HG02759 (cell line): ENCODE measurements at regions not wholly inside any gene's neighbourhood (a gene's known extent, or its start where the extent isn't known, plus 50 kb on each side); places are given as distances from the start of the nearest gene placed in this dataset.
"Not testable (repeated sequence)": the region's sequence is repeated elsewhere in the genome, so short reads cannot be mapped to it uniquely, and the experiment has no call there.

Source experiments
- ATAC-seq: cut with Tn5 transposase; IDR thresholded peaks from one replicate; pipeline ENCODE4 v1.9.1; 2021; ENCODE audit warnings: mild to moderate bottlenecking, moderate library complexity; ENCODE audit not compliant: unreplicated experiment

DNA sequence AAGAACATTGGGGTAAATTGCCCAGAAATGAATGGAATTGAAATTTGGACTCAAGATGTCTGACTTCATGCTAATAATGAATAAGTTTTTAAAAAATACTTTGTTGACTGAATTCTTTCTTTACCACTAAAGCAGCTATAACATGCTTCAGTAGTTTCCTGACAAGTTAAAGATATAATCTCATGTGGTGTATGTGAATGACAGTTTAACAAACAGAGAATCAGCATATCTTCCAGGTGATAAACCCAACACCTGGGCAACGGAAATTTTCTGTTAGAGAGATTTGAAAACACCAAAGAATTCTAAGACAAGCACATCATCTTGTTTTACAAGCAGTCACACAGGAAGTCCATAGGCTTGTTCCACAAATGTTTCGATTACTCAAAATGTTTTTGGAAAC lies 372.6 kb upstream of the VRK2 start:
- no peak for ATAC-seq

DNA sequence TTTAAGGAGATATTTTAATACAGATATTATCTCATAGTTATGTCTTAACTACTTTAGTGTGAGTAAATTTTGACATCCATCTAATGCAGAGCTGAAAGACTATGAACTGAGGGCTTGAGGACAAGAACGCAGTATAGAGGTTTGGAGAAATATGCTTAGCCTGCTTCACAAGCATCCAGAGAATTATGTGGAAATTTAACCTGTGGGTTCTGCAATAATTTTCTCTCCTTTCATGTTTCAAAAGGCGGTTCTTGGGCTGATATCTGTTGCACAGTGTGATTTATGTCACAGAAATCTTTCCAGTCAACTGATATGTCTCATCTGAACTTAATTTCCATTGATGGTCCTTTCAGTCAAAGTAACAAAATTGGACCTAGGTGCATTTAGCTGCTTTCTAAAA lies 371.9 kb upstream of the VRK2 start:
- no peak for ATAC-seq

DNA sequence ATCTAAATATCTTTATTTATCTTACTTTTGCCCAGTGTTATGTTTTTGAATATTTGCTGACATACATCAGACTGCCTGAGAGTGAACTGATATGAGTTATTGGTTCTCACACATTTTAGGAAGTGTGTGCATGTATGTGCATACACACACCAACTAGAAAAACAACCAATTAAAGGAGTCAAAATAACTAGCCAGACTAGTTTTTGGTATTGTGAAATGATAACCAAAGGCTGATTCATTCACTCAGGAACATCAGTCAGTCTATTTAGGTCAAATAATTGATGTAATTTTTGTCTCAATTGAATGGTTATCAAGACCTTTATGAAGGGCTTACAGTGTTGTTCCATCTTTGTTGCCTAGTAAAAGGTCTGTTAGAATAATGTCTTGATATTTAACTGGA lies 369.3 kb upstream of the VRK2 start:
- ATAC-seq = no peak

DNA sequence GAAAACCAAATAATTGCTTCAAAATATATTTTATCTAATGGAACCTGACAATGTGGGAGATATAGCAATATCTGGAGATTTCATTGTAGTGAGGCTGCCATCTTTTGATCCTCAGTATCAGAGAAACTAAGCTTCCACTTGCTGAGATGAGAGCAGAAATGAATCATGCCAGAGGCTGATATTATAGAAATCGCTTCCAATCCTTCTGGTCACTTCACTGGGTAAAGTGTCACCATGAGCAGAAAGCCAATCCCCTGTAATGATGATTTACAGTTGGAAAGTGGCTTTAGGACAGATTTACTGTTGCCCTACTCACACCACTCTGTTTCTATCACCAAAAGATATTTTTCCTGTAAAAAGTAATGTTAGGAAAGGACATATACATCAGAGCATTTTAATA lies 365.0 kb upstream of the VRK2 start:
- no peak for ATAC-seq

DNA sequence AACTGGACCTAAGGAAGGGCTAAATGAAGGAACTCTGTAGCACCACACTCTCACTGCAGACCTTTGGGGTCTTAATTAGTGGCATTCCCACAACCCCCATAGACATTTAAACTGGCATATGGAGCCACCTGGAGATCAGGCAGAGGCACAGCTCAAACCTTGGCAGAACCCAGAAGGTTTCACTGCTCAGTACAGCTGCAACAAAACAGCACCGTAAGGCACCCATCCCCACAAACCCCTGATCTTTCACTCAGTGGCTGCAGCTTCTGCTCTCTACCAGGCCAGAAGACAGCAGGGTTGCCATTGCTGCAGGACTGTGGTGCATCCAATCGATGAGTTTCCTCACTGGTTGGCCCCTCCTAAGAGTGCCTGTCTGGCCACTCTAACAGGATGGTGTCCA lies 361.6 kb upstream of the VRK2 start:
- ATAC-seq = no peak

DNA sequence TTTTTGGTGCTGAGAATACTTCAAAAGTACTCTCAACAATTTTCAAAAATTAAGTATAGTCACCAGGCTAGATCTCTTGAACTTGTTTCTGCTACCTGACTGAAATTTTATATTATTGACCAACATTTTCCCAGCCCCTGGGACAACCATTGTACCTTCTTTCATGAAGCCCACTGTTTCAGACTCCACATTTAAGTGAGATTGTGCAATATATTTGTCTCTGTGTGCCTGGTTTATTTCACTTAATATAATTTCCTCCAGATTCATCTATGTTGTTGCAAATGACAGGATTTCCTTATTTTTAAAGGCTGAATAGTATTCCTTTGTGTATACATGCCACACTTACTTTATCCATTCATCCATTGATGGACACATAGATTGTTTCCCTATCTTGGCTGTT lies 354.2 kb upstream of the VRK2 start:
- ATAC-seq = no peak

DNA sequence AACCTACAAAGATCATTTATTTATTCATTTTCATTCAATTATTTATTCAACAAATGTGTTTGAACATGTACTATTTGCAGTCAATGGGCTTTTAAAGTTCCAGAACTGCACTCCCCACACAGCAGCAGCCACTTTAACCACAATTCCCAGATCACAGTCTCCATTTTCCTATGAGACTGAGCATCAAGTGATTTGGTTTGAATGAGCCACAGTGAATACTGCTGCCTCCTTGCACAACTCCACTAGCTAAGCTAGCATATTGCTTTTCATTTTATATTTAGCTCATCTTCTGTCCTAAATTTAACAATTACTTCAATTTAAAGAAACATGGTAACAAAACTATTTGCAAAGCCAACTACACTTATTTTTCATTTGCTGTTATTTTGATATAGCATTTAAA lies 353.4 kb upstream of the VRK2 start:
- no peak for ATAC-seq

DNA sequence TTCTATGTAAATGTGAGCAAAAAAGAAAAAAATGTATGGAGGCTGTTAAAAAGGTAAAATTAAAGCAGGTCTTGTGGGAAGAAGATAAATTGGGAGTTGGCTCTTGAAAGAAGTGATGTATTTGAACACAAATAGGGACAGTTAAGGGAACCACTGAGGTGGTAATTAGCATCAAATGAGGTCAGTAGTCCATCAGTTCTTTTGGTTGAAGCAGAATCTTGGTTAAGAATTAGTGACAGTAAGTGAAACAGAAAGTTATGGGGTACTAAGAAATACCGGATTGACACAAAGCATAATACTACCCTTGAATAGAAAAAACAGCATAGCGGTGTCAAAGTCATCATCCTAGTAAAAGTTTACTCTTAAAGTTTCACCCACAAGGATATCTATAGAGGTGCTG lies 352.6 kb upstream of the VRK2 start:
- no peak for ATAC-seq

DNA sequence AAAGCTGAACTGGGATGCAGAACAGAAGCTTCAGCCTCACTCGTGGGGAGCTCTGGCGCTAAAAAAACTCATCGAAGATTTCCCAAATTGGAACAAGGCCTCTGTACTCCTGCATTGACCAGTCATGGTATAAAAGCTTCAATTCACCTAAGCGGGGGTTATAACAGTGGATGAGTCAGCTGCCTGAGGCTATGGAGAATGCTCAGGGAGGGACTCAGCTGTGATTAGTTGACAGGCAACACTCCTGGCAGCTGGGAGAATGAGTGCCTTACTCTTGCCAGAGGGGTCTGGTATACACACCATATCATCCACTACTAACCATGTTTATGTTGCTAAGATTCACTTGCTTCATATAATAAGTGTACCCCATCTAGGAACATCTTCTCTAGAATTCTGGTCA lies 350.6 kb upstream of the VRK2 start:
- no peak for ATAC-seq

DNA sequence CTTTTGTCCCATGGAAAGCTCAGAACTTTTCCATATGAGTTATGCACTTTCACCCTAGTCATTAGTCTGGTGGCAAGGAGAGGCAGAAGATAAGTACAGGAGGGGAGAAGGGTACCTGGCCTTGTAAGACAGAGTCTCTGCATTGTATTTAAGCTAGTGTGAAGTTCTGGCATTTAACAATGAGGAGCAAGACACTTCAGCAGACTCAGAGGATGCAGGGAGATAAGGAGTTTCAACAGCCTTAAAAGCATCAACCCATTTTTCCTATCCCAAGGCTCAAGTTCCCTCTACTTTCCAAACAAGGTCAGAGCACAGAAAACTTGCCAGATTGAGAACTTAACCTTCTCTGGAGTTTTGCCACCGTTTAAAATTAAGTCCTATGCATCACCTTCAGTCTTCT lies 348.2 kb upstream of the VRK2 start:
- no peak for ATAC-seq

DNA sequence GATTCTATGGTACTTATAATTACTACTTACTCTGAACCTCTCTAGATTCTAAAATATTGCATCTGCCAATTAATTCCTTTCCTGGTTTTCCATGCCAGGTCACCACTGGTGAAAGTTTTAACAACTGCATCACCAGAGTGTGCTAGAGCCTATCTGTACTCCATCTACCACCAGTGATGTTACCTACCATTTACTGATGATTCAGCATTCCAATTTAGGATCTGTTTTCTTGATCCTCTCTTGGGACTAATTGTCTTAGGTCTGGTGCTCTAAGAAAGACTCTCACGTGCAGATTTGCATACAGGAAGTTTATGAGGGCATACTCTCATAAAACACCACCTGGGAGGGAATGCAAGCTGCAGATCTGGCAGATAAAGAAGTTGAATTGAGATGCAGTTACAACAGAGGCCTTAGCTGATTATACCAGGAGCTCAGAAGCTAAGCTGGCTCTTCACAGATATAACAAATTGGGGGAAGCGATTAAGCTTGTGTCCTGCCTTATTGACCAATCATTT lies 347.6 kb upstream of the VRK2 start:
- no peak for ATAC-seq

DNA sequence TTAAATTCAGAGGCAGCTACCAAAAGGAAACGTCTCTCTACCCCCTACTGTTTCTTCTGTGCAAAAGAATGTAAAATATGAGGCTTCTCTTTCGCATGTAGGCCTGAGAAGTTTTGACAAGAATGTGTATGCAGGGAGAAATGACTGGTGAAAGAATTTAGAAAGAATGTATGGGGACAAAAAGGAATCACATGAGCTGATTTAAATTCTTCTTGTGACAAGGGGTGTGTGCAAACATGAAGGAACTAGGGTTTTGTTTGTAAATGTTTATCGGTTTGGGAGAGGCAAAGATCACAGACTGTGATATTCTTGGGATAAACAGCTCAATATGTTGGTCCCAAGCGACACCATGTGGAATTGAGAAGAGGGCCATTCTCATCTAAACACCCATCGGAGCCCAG lies 345.2 kb upstream of the VRK2 start:
- no peak for ATAC-seq

DNA sequence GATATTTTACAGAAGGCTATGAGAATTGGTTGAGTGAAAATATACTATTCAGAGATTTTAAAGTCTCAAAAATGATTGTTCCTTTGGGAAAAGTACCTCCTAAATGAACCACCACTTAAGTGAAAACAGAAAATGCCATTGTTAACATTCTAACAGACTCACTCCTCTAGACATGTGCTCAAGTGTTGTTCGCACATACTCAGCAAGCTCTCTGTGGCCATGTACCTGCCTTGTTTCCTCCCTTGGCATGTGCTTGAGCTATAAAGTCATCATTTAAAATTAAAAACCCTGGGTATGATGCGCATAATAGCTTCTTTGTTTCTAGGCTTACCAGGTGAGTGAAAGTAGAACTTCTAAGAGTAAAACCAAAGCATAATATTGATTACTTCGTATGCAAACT lies 343.2 kb upstream of the VRK2 start:
- ATAC-seq = no peak

DNA sequence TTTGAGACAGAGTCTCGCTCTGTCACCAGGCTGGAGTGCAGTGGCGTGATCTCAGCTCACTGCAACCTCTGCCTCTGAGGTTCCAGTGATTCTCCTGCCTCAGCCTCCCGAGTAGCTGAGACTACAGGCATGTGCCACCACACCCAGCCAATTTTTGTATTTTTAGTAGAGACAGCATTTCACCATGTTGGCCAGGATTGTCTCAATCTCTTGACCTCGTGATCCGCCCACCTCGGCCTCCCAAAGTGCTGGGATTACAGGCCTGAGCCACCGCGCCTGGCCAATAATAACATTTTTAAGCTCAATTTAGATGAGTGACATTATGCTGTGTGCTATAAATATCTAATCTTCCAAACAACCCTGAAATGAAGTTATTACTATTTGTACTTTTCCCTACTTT lies 338.8 kb upstream of the VRK2 start:
- ATAC-seq = not testable (repeated sequence)

DNA sequence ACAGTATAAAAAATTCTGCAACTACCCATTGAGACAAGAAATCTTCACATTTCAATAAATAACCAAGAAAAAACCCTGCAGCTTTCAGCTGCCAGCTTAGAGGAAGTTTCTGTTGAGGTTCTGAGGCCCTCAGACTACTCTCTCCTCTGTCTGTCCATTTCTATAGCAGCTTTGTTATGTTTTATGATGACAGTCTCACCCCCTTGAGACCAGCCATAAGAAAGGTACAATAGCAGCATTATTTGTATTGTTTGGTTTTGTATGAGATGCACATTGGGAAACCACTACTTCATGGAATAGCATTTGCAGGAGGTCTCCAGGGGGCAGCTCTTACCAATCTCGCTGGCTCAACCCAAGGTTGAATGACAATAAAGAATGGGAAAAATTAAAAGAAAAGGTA lies 334.6 kb upstream of the VRK2 start:
- ATAC-seq = no peak

DNA sequence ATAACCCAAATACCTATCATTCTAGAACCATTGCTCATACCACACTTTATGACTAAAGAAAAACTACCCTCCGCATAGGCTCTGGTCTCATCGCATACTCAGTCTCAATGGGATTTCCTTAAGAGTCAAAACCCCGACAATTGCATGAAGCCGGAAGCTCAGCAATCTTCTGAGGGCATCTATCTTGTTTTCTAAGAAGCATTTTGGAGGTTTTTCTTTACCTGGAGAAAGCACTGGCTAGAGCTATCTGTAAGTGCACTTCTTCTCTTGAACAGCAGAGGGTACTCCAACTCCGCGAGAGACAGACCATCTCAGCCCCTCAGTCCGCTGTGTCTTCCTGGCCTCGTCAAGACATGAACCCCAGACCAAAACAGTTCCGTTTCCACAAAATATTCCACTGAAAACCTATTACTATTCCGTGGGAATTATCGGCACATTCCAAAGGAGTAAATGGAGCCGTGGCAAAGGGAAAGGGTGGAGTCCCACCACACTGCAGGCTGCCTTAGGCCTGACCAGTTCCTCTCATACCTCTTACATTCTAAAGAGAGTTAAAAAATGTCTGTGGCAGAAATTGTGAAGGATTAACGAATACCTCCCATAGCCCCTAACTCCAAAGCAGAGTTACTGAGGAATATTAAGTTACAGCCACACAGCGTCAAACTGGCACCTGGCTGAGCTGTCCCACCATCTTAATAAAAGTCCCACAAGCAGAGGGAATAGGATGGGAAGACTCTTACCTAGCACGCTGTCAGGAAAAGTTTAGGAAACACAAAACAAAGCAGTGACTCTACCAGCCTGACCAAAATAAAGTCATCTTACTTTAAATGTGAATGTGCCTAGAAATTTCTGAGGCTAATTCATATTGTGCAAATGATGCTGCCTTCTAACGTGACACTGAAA lies 325.6 kb upstream of the VRK2 start:
- ATAC-seq = peak; percentile 99

DNA sequence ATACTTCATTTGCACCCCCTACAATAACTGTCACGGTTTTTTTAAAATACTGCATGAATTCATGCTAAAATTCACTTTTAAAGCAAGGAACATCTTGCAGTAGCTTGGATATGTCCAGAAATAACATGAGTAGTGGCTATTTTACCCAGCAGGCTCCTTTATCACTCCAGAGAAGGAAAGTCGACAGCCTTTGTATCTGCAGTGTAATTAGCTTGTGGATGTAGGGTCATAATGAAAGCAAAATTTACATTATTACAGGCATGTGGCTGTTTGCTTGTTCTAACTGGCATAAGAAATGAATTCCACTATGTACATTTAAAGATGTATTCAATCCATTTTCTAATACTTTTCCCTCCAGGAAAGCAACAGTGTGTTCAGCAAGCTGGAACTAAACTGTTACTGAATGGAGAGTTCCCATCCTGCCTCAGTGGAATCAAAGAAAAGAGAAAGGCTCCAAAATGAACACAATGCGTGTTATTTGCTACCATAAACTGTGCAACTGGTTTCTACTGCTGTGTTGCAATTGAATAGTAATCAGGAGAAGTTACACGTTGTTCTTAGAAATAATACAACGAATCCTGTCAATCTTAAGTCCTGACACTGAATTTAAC lies 321.2 kb upstream of the VRK2 start:
- ATAC-seq = no peak

DNA sequence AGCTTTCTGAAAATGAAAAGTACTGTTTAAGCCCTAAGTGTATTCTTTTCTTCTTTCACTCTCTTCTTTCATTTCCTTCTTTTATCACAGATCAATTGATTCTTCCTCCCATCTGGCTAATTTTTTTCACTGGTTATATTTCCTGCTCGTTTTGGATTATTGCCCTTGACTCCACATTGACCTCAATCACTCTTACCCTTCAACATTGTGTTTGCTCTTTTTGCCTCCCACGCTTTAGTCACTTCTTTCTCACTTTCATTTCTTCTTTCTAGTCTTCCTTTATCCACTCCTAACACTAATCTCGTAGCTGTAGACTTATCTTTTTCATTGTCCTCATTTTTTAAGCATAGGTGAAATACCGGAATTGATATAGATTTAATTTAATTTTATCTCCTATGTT lies 320.3 kb upstream of the VRK2 start:
- peak; percentile 85 for ATAC-seq

DNA sequence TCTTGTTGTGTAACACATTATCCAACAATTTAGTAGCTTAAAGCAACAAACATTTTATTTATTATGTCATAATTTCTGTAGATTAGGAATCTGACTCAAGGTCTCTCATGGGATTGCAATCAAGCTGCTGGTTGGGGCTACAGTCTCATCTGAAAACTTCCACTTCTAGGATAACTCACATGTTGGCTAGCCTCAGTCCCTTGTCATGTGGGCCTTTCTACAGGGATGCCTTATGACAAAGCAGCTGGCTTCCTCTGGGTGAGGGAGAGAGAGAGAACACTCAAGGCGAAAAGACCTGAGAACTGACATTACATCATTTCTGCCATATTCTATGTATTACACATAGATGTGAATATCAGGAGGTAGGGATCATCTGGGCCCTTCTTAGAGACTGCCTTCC lies 317.9 kb upstream of the VRK2 start:
- no peak for ATAC-seq

DNA sequence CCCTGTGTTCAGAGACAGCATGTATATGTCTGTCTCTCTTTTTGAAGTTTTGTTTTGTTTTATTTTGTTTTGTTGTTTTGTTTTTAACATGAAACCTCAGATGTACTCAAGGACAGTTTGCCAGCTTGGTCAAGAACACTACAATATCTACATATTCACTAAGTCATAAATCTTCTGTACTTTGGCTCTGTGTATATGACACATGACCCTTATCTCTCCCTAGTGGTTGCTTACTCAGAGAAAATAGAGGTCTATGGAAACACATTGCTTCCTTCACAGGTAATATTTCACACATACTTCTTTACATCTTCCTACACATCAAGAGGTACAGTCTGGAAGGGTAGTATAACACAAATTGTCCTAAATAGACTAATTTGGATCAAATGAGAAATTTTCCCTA lies 312.6 kb upstream of the VRK2 start:
- no peak for ATAC-seq

DNA sequence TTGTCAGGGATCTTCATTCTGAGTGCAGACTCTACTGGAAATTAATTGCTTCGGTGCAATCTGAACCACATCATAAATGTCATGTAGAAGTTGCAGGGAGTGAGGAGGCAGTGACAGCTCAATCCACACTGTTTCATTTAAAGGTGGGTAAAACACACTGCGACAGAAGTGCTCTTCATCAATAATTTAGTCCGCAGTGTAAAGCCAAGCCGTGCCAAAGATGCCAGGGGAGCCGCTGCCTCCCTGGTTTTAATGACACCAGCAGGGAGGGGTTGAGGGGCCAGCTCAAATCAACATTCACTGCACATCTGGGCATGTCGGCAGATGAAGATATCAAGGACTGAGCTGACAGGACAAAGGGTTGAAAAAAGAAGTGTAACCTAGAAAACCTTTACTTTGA lies 305.7 kb upstream of the VRK2 start:
- ATAC-seq = no peak

DNA sequence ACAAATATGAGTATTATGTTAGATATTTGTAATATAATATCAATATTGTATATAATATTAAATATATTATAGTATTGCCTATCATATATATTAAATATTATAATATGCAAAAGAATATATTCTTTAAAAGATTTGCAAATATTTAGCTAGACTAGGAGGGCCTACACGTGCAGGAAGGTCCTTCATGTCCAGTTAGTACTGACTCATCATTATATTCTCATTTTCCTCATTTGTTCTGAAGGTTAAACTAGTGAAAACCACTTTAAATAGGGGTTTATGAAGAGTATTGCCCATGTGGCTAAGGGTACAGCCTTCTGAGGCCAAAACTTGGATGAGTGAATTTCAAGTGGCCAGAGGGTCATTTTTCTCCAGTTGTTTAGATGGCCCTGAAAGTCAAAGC lies 293.0 kb upstream of the VRK2 start:
- ATAC-seq = no peak

DNA sequence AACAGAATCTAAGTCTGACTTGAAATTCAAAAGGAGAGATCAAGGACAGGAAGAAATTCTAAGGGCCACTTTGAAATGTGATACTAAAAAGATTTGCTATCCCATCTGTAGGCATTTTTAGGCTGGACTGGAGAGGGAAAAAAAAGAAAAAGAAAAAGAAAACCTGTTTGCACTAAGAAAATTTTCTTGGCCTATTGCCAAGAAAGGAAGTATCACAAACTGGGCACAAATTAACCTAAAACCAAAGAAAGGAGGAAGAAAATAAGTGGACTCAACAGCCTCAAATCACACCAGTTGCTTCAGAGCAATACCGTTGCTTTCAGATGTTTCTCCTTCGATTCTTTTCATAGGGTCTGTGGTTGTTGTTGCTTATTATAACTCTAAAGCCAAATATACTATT lies 287.9 kb upstream of the VRK2 start:
- ATAC-seq = no peak
